Fibroblast of pulmonary artery (primary cell): ENCODE measurements at regions not wholly inside any gene's neighbourhood (a gene's known extent, or its start where the extent isn't known, plus 50 kb on each side); places are given as distances from the start of the nearest gene placed in this dataset.

Experiments used
- DNase-seq: peaks from one replicate; pipeline ENCODE4 v3.0.0-alpha.2; 2010; ENCODE audit warnings: low read depth
- H3K4me3 ChIP-seq: replicated peaks from 2 replicates; pipeline ENCODE4 v1.5.1; 2011; ENCODE audit warnings: low read depth, mild to moderate bottlenecking, control low read depth, low read length, moderate library complexity
- CTCF ChIP-seq: IDR thresholded peaks from 2 replicates; pipeline ENCODE4 v1.5.1; 2011; ENCODE audit warnings: mild to moderate bottlenecking, control low read depth, low read length, inconsistent platforms; ENCODE audit errors: missing control alignments

GRCh38 chr12:22935501-22935900, 310.5 kb downstream of the ETNK1 start:
- TF ChIP-seq CTCF: no peak
- DNase-seq: no peak
- no peak overlapping the region for H3K4me3 ChIP-seq

- DNase-seq: no peak
- no peak for TF ChIP-seq CTCF
Measured at GRCh38 chr12:22938323-22938722, 313.4 kb downstream of the ETNK1 start.

GRCh38 chr12:22951206-22951605, 326.2 kb downstream of the ETNK1 start:
- H3K4me3 ChIP-seq: no peak overlapping the region
- no peak for TF ChIP-seq CTCF
- DNase-seq: no peak

More at GRCh38 chr12:22938323-22938722, 313.4 kb downstream of the ETNK1 start:
- no peak overlapping the region for H3K4me3 ChIP-seq

GRCh38 chr12:22956690-22957089, 331.7 kb downstream of the ETNK1 start:
- DNase-seq: no peak
- H3K4me3 ChIP-seq: no peak overlapping the region
- no peak for TF ChIP-seq CTCF

- no peak for TF ChIP-seq CTCF
- no peak overlapping the region for H3K4me3 ChIP-seq
- DNase-seq: no peak
Measured at GRCh38 chr12:22967171-22967570, 342.2 kb downstream of the ETNK1 start.

GRCh38 chr12:22969521-22969920, 344.6 kb downstream of the ETNK1 start:
- TF ChIP-seq CTCF: no peak
- H3K4me3 ChIP-seq: no peak overlapping the region
- no peak for DNase-seq

GRCh38 chr12:22971247-22971646, 346.3 kb downstream of the ETNK1 start:
- no peak for DNase-seq
- H3K4me3 ChIP-seq: no peak overlapping the region
- no peak for TF ChIP-seq CTCF
